WTC11 (cell line): ENCODE measurements at regions not wholly inside any gene's neighbourhood (a gene's known extent, or its start where the extent isn't known, plus 50 kb on each side); places are given as distances from the start of the nearest gene placed in this dataset.
A peak's percentile ranks its signal among the peaks of the same experiment; 100 is the strongest.

Source experiments
- ATAC-seq: fragments of 200-7000 bp; cut with Tn5 transposase; 2 replicates; pipeline ENCODE4 v1.10.0; 2021; ENCODE audit warnings: mild to moderate bottlenecking, moderate library complexity
- CTCF ChIA-PET: fragments of 300-600 bp; sonication (Branson Sonifier 250); formaldehyde crosslinking; loops from one replicate; lab custom pipeline; 2021; ENCODE audit warnings: antibody characterized with exemption; lab: Charles Lee
- POLR2A ChIA-PET: fragments of 350-600 bp; sonication (Branson Sonifier 250); formaldehyde crosslinking; loops from one replicate; lab custom pipeline; 2021; ENCODE audit warnings: antibody characterized with exemption; lab: Charles Lee
- DNase-seq: peaks from one replicate; pipeline ENCODE4 v3.0.0; 2021; ENCODE audit warnings: low spot score
- H3K27ac Mint-ChIP-seq: 2 replicates; pipeline ENCODE4 v1.8.0; 2021; ENCODE audit warnings: mixed read lengths
- H3K27me3 Mint-ChIP-seq: 2 replicates; pipeline ENCODE4 v1.8.0; 2021; ENCODE audit warnings: low read depth, mild to moderate bottlenecking, moderate library complexity, mixed read lengths
- H3K36me3 Mint-ChIP-seq: 2 replicates; pipeline ENCODE4 v1.8.0; 2021; ENCODE audit warnings: mixed read lengths
- H3K4me1 Mint-ChIP-seq: 2 replicates; pipeline ENCODE4 v1.8.0; 2022; ENCODE audit warnings: mixed read lengths
- H3K4me3 Mint-ChIP-seq: 2 replicates; pipeline ENCODE4 v1.8.0; 2021; ENCODE audit warnings: mild to moderate bottlenecking, moderate library complexity, mixed read lengths
- H3K9me3 Mint-ChIP-seq: 2 replicates; pipeline ENCODE4 v1.8.0; 2021; ENCODE audit warnings: mixed read lengths
- AFF4 ChIP-seq: sonication (generic); formaldehyde crosslinking; IDR thresholded peaks from 2 replicates; pipeline ENCODE4 v1.8.1; 2023; ENCODE audit warnings: mild to moderate bottlenecking, missing genetic modification reagents, borderline replicate concordance
- ARID4B ChIP-seq: sonication (generic); formaldehyde crosslinking; IDR thresholded peaks from 2 replicates; pipeline ENCODE4 v1.8.0; 2023; ENCODE audit warnings: missing genetic modification reagents, mild to moderate bottlenecking, borderline replicate concordance
- ETV6 ChIP-seq: sonication (generic); formaldehyde crosslinking; IDR thresholded peaks from 2 replicates; pipeline ENCODE4 v1.8.1; 2022; ENCODE audit warnings: mild to moderate bottlenecking, missing genetic modification reagents
- FOXJ3 ChIP-seq: sonication (generic); formaldehyde crosslinking; IDR thresholded peaks from 2 replicates; pipeline ENCODE4 v1.9.0; 2021; ENCODE audit warnings: missing genetic modification reagents, mild to moderate bottlenecking, borderline replicate concordance
- JUN ChIP-seq: sonication (generic); formaldehyde crosslinking; IDR thresholded peaks from 2 replicates; pipeline ENCODE4 v1.8.0; 2023; ENCODE audit warnings: mild to moderate bottlenecking, missing genetic modification reagents
- PRDM15 ChIP-seq: sonication (generic); formaldehyde crosslinking; IDR thresholded peaks from 2 replicates; pipeline ENCODE4 v1.8.0; 2022; ENCODE audit warnings: missing genetic modification reagents
- TEAD4 ChIP-seq: sonication (generic); formaldehyde crosslinking; IDR thresholded peaks from 2 replicates; pipeline ENCODE4 v1.8.0; 2022; ENCODE audit warnings: mild to moderate bottlenecking, missing genetic modification reagents
- USF2 ChIP-seq: sonication (generic); formaldehyde crosslinking; IDR thresholded peaks from 2 replicates; pipeline ENCODE4 v1.8.1; 2023; ENCODE audit warnings: mild to moderate bottlenecking, missing genetic modification reagents, moderate library complexity
- ZNF138 ChIP-seq: sonication (generic); formaldehyde crosslinking; conservative IDR thresholded peaks from 2 replicates; pipeline ENCODE4 v1.8.1; 2022; ENCODE audit warnings: mild to moderate bottlenecking, moderate library complexity, missing genetic modification reagents
- ZNF263 ChIP-seq: sonication (generic); formaldehyde crosslinking; IDR thresholded peaks from 2 replicates; pipeline ENCODE4 v1.8.1; 2022; ENCODE audit warnings: low read depth, mild to moderate bottlenecking, moderate library complexity, missing genetic modification reagents
- ZNF512 ChIP-seq: sonication (generic); formaldehyde crosslinking; IDR thresholded peaks from 2 replicates; pipeline ENCODE4 v1.8.1; 2022; ENCODE audit warnings: missing genetic modification reagents, borderline replicate concordance

- TF ChIP-seq PRDM15, result no peak
- TF ChIP-seq ETV6 (CRISPR knock-in tag), result no peak
- TF ChIP-seq USF2, result no peak
- TF ChIP-seq ARID4B, result no peak
- TF ChIP-seq AFF4 (CRISPR knock-in tag), result no peak
- no peak for TF ChIP-seq FOXJ3
- TF ChIP-seq JUN (CRISPR knock-in tag), result no peak
- TF ChIP-seq ZNF263 (CRISPR knock-in tag), result no peak
Observed at GRCh38 chr10:128265596-128265995, 139.4 kb upstream of the MKI67 start (continued).

- Mint-ChIP-seq H3K27me3 (peaks cover 5% of the 10 kb centered on the region; the same call in 1 of the 2 replicates), H3K4me1 (peaks cover 42% of the 10 kb centered on the region), H3K9me3 (no peaks in the 10 kb centered on the region), H3K4me3 (no peak overlapping the region), H3K36me3 (no peaks in the 10 kb centered on the region), H3K27ac (no peak overlapping the region)
- no peak for ATAC-seq
- DNase-seq, result no peak
- CTCF ChIA-PET, result interaction anchor here (0.6 to 2.1 kb wide), 50 partner anchors 8 to 1099 kb away, joined by 3 to 19 read pairs (median 4); no protein-coding TSS in a partner anchor
- POLR2A ChIA-PET, result no interaction called here
- TF ChIP-seq ZNF138 (CRISPR knock-in tag), result no peak
- no peak for TF ChIP-seq TEAD4
- TF ChIP-seq ZNF512 (CRISPR knock-in tag), result peak; percentile 85; the same call in 1 of the 2 replicates
Observed at GRCh38 chr10:128267581-128267980, 141.4 kb upstream of the MKI67 start.
